GM12878 (cell line): ENCODE measurements at regions not wholly inside any gene's neighbourhood (a gene's known extent, or its start where the extent isn't known, plus 50 kb on each side); places are given as distances from the start of the nearest gene placed in this dataset.

Experiments used
- ATAC-seq: fragments of 200-7000 bp; cut with Tn5 transposase; 3 replicates; pipeline ENCODE4 v1.9.1; 2020; ENCODE audit warnings: mild to moderate bottlenecking, moderate library complexity
- BruUV-seq: library from RNA; stranded (reverse); fragments of 400-500 nt; replicated peaks from 2 replicates; lab custom pipeline; 2021; lab: Mats Ljungman, UMichigan
- CTCF ChIA-PET: fragments of 300-600 bp; sonication (Branson Sonifier 250); formaldehyde crosslinking; extraction: SDS; loops from one replicate; lab custom pipeline; 2021; ENCODE audit warnings: inconsistent platforms; lab: Yijun Ruan, JAX
- POLR2A ChIA-PET: fragments of 350-600 bp; formaldehyde crosslinking; extraction: SDS; loops from one replicate; lab custom pipeline; 2021; ENCODE audit warnings: inconsistent platforms; lab: Charles Lee
- RAD21 ChIA-PET: fragments of 300-600 bp; sonication (Branson Sonifier 250); formaldehyde crosslinking; loops from one replicate; lab custom pipeline; 2023; ENCODE audit warnings: antibody characterized with exemption; ENCODE audit not compliant: unreplicated experiment; lab: Charles Lee
- SMC1A ChIA-PET: fragments of 300-600 bp; sonication (Branson Sonifier 250); formaldehyde crosslinking; loops from one replicate; lab custom pipeline; 2023; ENCODE audit not compliant: unreplicated experiment, uncharacterized antibody; lab: Charles Lee
- DNase-seq: peaks from one replicate; pipeline ENCODE4 v3.0.0-alpha.2; 2011; ENCODE audit warnings: low read depth, low spot score
- FAIRE-seq: peaks from 3 replicates; lab custom pipeline; 2011; peaks lifted over from hg19 to GRCh38; lab: Jason Lieb, UNC
- H2AFZ ChIP-seq: 2 replicates; pipeline ENCODE4 v1.6.0; 2011; ENCODE audit warnings: low read depth, low read length, control low read depth; ENCODE audit not compliant: control insufficient read depth
- H3K27ac ChIP-seq: 2 replicates; pipeline ENCODE4 v1.5.1; 2011; ENCODE audit warnings: control low read depth; ENCODE audit not compliant: control insufficient read depth, insufficient read depth
- H3K27me3 ChIP-seq, 2 experiments: replicated peaks in 1 of 2; 2 replicates each; pipeline versions ENCODE4 v1.6.0 to v1.6.1; 2011; ENCODE audit warnings: low read length in 1 of 2; ENCODE audit not compliant: control insufficient read depth in 2 of 2, insufficient read depth in 2 of 2
- H3K36me3 ChIP-seq, 2 experiments: 2 replicates each; pipeline ENCODE4 v1.5.1; 2011; ENCODE audit warnings: low read length in 1 of 2; ENCODE audit not compliant: control insufficient read depth in 2 of 2, insufficient read depth in 2 of 2
- H3K4me1 ChIP-seq: 2 replicates; pipeline ENCODE4 v1.6.1; 2011; ENCODE audit warnings: mild to moderate bottlenecking, low read length, moderate library complexity, mixed read lengths; ENCODE audit not compliant: control insufficient read depth, insufficient read depth
- H3K4me2 ChIP-seq: 2 replicates; pipeline ENCODE4 v1.6.0; 2011; ENCODE audit warnings: control low read depth; ENCODE audit not compliant: control insufficient read depth, insufficient read depth
- H3K4me3 ChIP-seq: fragments of 200-600 bp; sonication (generic); 2 replicates; pipeline ENCODE4 v1.5.1; 2016
- H3K79me2 ChIP-seq: 2 replicates; pipeline ENCODE4 v1.6.0; 2011; ENCODE audit warnings: low read length; ENCODE audit not compliant: control insufficient read depth, insufficient read depth
- H3K9ac ChIP-seq: 2 replicates; pipeline ENCODE4 v1.8.0; 2011; ENCODE audit warnings: low read length, control low read depth, mixed read lengths; ENCODE audit not compliant: control insufficient read depth, insufficient read depth
- H3K9me3 ChIP-seq: replicated peaks from 3 replicates; pipeline ENCODE4 v1.5.1; 2011; ENCODE audit warnings: mild to moderate bottlenecking, low read length; ENCODE audit not compliant: control insufficient read depth, insufficient read depth
- H4K20me1 ChIP-seq: 2 replicates; pipeline ENCODE4 v1.6.0; 2011; ENCODE audit not compliant: control insufficient read depth, insufficient read depth
- HDGF ChIP-seq: fragments of 450-650 bp; IDR thresholded peaks from 2 replicates; pipeline ENCODE4 v1.6.1; 2016; ENCODE audit warnings: antibody characterized with exemption
- SRF ChIP-seq, 2 experiments: IDR thresholded peaks; 2 replicates each; pipeline ENCODE4 v1.6.1; 2011; ENCODE audit warnings: low read depth in 2 of 2, low read length in 2 of 2, mild to moderate bottlenecking in 1 of 2, moderate library complexity in 1 of 2
- WGBS: methylation state at CpG from one replicate; pipeline ENCODE4 v1.1.6; 2016; ENCODE audit warnings: low lambda C conversion rate; ENCODE audit not compliant: insufficient replicate concordance, insufficient coverage; ENCODE audit errors: missing lambda C conversion rate; 5-methylcytosine and 5-hydroxymethylcytosine counted together
- in situ Hi-C: fragments of 300-500 bp; cut with MboI; formaldehyde crosslinking; loops from 9 replicates; pipeline ENCODE4 v1.14.3; 2018; ENCODE audit warnings: mixed read lengths
- intact Hi-C: fragments of 100-400 bp; cut with micrococcal nuclease; formaldehyde crosslinking; loops from one replicate; pipeline ENCODE4 v1.14.2; 2022; ENCODE audit not compliant: unreplicated experiment
- TF ChIP-seq, protein P1 (sequence below): fragments of 150-350 bp; IDR thresholded peaks from 2 replicates; pipeline ENCODE4 v1.6.1; 2014; ENCODE audit warnings: mild to moderate bottlenecking, low read depth, low read length
- TF ChIP-seq, protein P2 (sequence below): IDR thresholded peaks from 2 replicates; pipeline ENCODE4 v1.6.1; 2011; ENCODE audit warnings: borderline replicate concordance, low read depth, mild to moderate bottlenecking, moderate library complexity, low read length; ENCODE audit not compliant: insufficient read depth, poor library complexity, severe bottlenecking

DNA sequence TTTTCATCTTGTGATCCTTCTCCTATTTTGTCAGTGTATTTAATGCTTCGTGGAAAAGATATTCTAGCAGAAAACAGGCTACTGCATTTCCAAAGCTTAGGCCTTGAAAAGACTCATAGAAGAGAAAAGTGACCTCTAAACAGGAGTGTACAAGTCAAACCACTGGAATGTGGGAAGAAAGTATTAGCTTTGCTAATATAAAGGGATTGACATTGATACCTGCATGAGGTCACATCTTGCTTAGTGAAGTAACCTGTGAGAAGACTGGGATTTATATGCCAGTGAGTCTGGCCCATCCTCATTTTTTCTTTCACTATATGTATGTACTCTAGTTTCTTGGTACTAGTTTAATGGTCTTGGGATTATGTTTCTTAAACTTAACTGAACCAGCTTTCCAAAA, 132.9 kb upstream of the TMC3 start:
- Histone ChIP-seq H4K20me1 (no peaks in the 10 kb centered on the region; the same call in 1 of the 2 replicates), H3K9ac (no peak overlapping the region), H2AFZ (no peak overlapping the region), H3K27me3 (no peaks in the 10 kb centered on the region), H3K27ac (no peak overlapping the region), H3K4me3 (no peak overlapping the region), H3K4me2 (no peak overlapping the region), H3K36me3 (no peaks in the 10 kb centered on the region), H3K79me2 (no peaks in the 10 kb centered on the region), H3K9me3 (no peaks in the 10 kb centered on the region), H3K4me1 (no peaks in the 10 kb centered on the region)
- ChIA-PET CTCF (no interaction called here), RAD21 (no interaction called here), POLR2A (no interaction called here), SMC1A (interaction anchor here (0.7 kb wide), 1 partner anchor 1684 kb away, joined by 3 read pairs; no protein-coding TSS in a partner anchor)
- ATAC-seq: no peak
- DNase-seq: no peak
- BruUV-seq: no TSS peak
- FAIRE-seq: no peak
- WGBS: 4% methylated on average over 1 of the region's 1 CpG
- intact Hi-C loops: no loop called here
- TF ChIP-seq, protein P1, sequence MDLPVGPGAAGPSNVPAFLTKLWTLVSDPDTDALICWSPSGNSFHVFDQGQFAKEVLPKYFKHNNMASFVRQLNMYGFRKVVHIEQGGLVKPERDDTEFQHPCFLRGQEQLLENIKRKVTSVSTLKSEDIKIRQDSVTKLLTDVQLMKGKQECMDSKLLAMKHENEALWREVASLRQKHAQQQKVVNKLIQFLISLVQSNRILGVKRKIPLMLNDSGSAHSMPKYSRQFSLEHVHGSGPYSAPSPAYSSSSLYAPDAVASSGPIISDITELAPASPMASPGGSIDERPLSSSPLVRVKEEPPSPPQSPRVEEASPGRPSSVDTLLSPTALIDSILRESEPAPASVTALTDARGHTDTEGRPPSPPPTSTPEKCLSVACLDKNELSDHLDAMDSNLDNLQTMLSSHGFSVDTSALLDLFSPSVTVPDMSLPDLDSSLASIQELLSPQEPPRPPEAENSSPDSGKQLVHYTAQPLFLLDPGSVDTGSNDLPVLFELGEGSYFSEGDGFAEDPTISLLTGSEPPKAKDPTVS: no peak
- TF ChIP-seq, protein P2, sequence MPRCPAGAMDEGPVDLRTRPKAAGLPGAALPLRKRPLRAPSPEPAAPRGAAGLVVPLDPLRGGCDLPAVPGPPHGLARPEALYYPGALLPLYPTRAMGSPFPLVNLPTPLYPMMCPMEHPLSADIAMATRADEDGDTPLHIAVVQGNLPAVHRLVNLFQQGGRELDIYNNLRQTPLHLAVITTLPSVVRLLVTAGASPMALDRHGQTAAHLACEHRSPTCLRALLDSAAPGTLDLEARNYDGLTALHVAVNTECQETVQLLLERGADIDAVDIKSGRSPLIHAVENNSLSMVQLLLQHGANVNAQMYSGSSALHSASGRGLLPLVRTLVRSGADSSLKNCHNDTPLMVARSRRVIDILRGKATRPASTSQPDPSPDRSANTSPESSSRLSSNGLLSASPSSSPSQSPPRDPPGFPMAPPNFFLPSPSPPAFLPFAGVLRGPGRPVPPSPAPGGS: no peak
- no peak for TF ChIP-seq HDGF
- no peak for TF ChIP-seq SRF (IDR thresholded peaks at IDR 0.05; ENCODE audit: low read depth in 2 of 2, low read length in 2 of 2)
- in situ Hi-C loops: no loop called here
